Fibroblast of lung (primary cell): ENCODE measurements at regions not wholly inside any gene's neighbourhood (a gene's known extent, or its start where the extent isn't known, plus 50 kb on each side); places are given as distances from the start of the nearest gene placed in this dataset.
A peak's percentile ranks its signal among the peaks of the same experiment; 100 is the strongest.

Experiments used
- DNase-seq, 2 donors: peaks; one replicate each; pipeline versions ENCODE4 v3.0.0 to v3.0.0-alpha.2; 2010; ENCODE audit warnings: low read depth in 2 of 2
- H2AFZ ChIP-seq: 2 replicates; pipeline ENCODE4 v1.5.1; 2012; ENCODE audit warnings: low read length, control low read depth, inconsistent platforms
- H3K27ac ChIP-seq: 2 replicates; pipeline ENCODE4 v1.5.1; 2011; ENCODE audit warnings: low read length, control low read depth; ENCODE audit not compliant: insufficient read depth
- H3K27me3 ChIP-seq: 2 replicates; pipeline ENCODE4 v1.5.1; 2011; ENCODE audit warnings: mild to moderate bottlenecking, low read length; ENCODE audit not compliant: control insufficient read depth, insufficient read depth
- H3K36me3 ChIP-seq: 2 replicates; pipeline ENCODE4 v1.5.1; 2011; ENCODE audit warnings: low read length; ENCODE audit not compliant: control insufficient read depth, insufficient read depth
- H3K4me1 ChIP-seq: 2 replicates; pipeline ENCODE4 v1.5.1; 2011; ENCODE audit warnings: low read length; ENCODE audit not compliant: control insufficient read depth, insufficient read depth; ENCODE audit errors: extremely low read depth
- H3K4me2 ChIP-seq: 2 replicates; pipeline ENCODE4 v1.5.1; 2011; ENCODE audit warnings: low read length, control low read depth; ENCODE audit not compliant: insufficient read depth; ENCODE audit errors: extremely low read depth
- H3K4me3 ChIP-seq, 4 experiments: fragments of 200-600 bp in 1 of 4; sonication (generic) in 1 of 4; replicated peaks in 1 of 4; 2 replicates each; pipeline ENCODE4 v1.5.1; 2011 to 2016; ENCODE audit warnings: low read length in 4 of 4, low read depth in 3 of 4, mild to moderate bottlenecking in 3 of 4, control low read depth in 2 of 4, inconsistent platforms in 1 of 4, mixed read lengths in 1 of 4; ENCODE audit not compliant: insufficient read depth in 1 of 4; ENCODE audit errors: control extremely low read depth in 1 of 4
- H3K79me2 ChIP-seq: 2 replicates; pipeline ENCODE4 v1.5.1; 2012; ENCODE audit warnings: mild to moderate bottlenecking, low read length, inconsistent platforms; ENCODE audit not compliant: control insufficient read depth, insufficient read depth
- H3K9ac ChIP-seq: 2 replicates; pipeline ENCODE4 v1.5.1; 2011; ENCODE audit warnings: mild to moderate bottlenecking, low read length, control low read depth; ENCODE audit not compliant: insufficient read depth
- H3K9me3 ChIP-seq: 2 replicates; pipeline ENCODE4 v1.5.1; 2012; ENCODE audit warnings: low read depth, low read length; ENCODE audit not compliant: control insufficient read depth, insufficient read depth
- H4K20me1 ChIP-seq: 2 replicates; pipeline ENCODE4 v1.5.1; 2011; ENCODE audit warnings: low read length; ENCODE audit not compliant: control insufficient read depth, insufficient read depth; ENCODE audit errors: extremely low read depth
- CTCF ChIP-seq, 2 donors: IDR thresholded peaks in 1 of 2; conservative IDR thresholded peaks in 1 of 2; 1 replicate in 1 of 2; 2 replicates in 1 of 2; pipeline ENCODE4 v1.5.1; 2011 to 2012; ENCODE audit warnings: low read length in 2 of 2, control low read depth in 1 of 2, inconsistent platforms in 1 of 2, low read depth in 1 of 2, mild to moderate bottlenecking in 1 of 2
- EZH2 ChIP-seq: IDR thresholded peaks from 2 replicates; pipeline ENCODE4 v1.5.1; 2012; ENCODE audit warnings: low read length, control low read depth, mild to moderate bottlenecking; ENCODE audit errors: missing control alignments

DNA sequence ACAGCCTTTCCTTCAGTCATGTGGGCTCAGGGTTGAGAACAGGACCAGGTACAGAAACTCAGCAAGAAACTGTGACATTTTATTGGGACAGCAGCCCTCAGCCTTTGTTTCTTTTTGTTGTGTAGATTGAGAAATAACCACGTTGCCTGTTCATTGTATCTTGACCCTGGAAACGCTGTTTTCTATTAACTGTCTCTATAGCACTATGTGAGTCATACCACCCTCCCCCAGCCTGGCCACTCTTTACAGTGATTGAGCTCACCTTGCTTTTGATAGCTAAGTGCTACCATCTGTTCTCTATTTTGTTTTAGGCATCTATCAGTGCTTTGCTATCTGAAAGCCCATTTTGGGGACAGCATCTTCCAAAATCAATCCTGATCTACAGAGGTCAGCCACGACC, 127.9 kb downstream of the CD47 start:
- Histone ChIP-seq H2AFZ (no peak overlapping the region), H3K79me2 (no peaks in the 10 kb centered on the region), H3K4me2 (no peak overlapping the region), H3K4me3 (no peak overlapping the region), H3K27ac (no peak overlapping the region), H3K9ac (no peak overlapping the region), H3K36me3 (no peaks in the 10 kb centered on the region), H3K9me3 (no peaks in the 10 kb centered on the region), H4K20me1 (no peaks in the 10 kb centered on the region), H3K4me1 (peaks cover 2% of the 10 kb centered on the region), H3K27me3 (no peaks in the 10 kb centered on the region)
- TF ChIP-seq CTCF (conservative IDR thresholded peaks at IDR 0.05 in 1 of 2, IDR thresholded peaks at IDR 0.05 in 1 of 2; ENCODE audit: low read depth in 1 of 2, low read length in 2 of 2) = no peak
- no peak for TF ChIP-seq EZH2
- peak; percentile 17 to 60 for DNase-seq

DNA sequence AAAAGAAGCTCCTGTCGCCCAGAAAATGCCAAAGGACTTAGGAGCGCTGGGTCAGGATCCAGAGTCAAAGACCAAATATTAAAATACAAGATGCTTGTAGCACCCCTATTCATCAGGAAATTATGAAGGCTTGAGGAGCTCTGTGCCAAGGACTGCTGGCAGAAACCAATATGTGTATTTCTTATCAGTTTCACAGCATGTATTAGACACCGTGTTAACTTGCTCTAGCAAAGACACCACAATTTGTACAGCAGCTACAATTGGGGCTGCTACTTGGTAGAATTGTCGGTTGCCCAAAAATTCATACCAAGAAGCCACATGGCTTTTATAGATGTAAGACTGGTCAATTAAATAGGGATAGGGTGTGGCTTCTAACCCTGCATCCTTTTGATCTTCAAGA, 128.8 kb downstream of the CD47 start:
- Histone ChIP-seq H3K79me2 (no peaks in the 10 kb centered on the region), H3K9ac (no peak overlapping the region), H3K27ac (no peak overlapping the region), H3K27me3 (no peaks in the 10 kb centered on the region), H2AFZ (no peak overlapping the region), H3K9me3 (no peaks in the 10 kb centered on the region), H3K4me2 (no peak overlapping the region), H3K36me3 (no peaks in the 10 kb centered on the region), H3K4me3 (no peak overlapping the region), H3K4me1 (peaks cover 7% of the 10 kb centered on the region), H4K20me1 (no peaks in the 10 kb centered on the region)
- DNase-seq = no peak
- TF ChIP-seq EZH2 (no peak), CTCF (conservative IDR thresholded peaks at IDR 0.05 in 1 of 2, IDR thresholded peaks at IDR 0.05 in 1 of 2; ENCODE audit: low read depth in 1 of 2, low read length in 2 of 2) (no peak)

GRCh38 chr3:107959550-107960154, 131.2 kb downstream of the CD47 start:
- Histone ChIP-seq H2AFZ (no peak overlapping the region), H3K27me3 (no peaks in the 10 kb centered on the region), H3K9ac (no peak overlapping the region), H3K4me2 (no peak overlapping the region), H3K27ac (no peak overlapping the region), H3K4me1 (peaks cover 10% of the 10 kb centered on the region), H3K36me3 (no peaks in the 10 kb centered on the region), H3K4me3 (no peak overlapping the region), H4K20me1 (no peaks in the 10 kb centered on the region), H3K9me3 (no peaks in the 10 kb centered on the region), H3K79me2 (no peaks in the 10 kb centered on the region)
- TF ChIP-seq CTCF (conservative IDR thresholded peaks at IDR 0.05 in 1 of 2, IDR thresholded peaks at IDR 0.05 in 1 of 2; ENCODE audit: low read depth in 1 of 2, low read length in 2 of 2) (no peak), EZH2 (no peak)
- DNase-seq = peak in 1 of 2 donors; percentile 10
